Gastrocnemius medialis (tissue), 4 donors: ENCODE measurements at regions not wholly inside any gene's neighbourhood (a gene's known extent, or its start where the extent isn't known, plus 50 kb on each side); places are given as distances from the start of the nearest gene placed in this dataset.

ENCODE experiments used
- POLR2A ChIP-seq, 2 donors: fragments of 450-650 bp; IDR thresholded peaks; one replicate each; pipeline ENCODE4 v1.6.1; 2017; ENCODE audit warnings: antibody characterized with exemption in 2 of 2, mild to moderate bottlenecking in 2 of 2, moderate library complexity in 2 of 2
- TF ChIP-seq, protein P1 (sequence below), 5 experiments: fragments of 450-650 bp in 3 of 5; fragments of 200-600 bp in 2 of 5; sonication (generic) in 2 of 5; IDR thresholded peaks in 4 of 5; conservative IDR thresholded peaks in 1 of 5; 1 replicate in 4 of 5; 2 replicates in 1 of 5; pipeline ENCODE4 v1.5.1; 2016 to 2019; ENCODE audit warnings: antibody characterized with exemption in 5 of 5, mild to moderate bottlenecking in 3 of 5, moderate library complexity in 3 of 5

GRCh38 chr2:145394181-145394580 is 874.3 kb upstream of the ZEB2 start:
- TF ChIP-seq, protein P1, sequence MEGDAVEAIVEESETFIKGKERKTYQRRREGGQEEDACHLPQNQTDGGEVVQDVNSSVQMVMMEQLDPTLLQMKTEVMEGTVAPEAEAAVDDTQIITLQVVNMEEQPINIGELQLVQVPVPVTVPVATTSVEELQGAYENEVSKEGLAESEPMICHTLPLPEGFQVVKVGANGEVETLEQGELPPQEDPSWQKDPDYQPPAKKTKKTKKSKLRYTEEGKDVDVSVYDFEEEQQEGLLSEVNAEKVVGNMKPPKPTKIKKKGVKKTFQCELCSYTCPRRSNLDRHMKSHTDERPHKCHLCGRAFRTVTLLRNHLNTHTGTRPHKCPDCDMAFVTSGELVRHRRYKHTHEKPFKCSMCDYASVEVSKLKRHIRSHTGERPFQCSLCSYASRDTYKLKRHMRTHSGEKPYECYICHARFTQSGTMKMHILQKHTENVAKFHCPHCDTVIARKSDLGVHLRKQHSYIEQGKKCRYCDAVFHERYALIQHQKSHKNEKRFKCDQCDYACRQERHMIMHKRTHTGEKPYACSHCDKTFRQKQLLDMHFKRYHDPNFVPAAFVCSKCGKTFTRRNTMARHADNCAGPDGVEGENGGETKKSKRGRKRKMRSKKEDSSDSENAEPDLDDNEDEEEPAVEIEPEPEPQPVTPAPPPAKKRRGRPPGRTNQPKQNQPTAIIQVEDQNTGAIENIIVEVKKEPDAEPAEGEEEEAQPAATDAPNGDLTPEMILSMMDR (IDR thresholded peaks at IDR 0.05 in 4 of 5, conservative IDR thresholded peaks at IDR 0.05 in 1 of 5), result no peak
- TF ChIP-seq POLR2A (IDR thresholded peaks at IDR 0.05), result no peak
